GM19438 (cell line): ENCODE measurements at regions not wholly inside any gene's neighbourhood (a gene's known extent, or its start where the extent isn't known, plus 50 kb on each side); places are given as distances from the start of the nearest gene placed in this dataset.
"Not testable (repeated sequence)": the region's sequence is repeated elsewhere in the genome, so short reads cannot be mapped to it uniquely, and the experiment has no call there.

ENCODE experiments used
- ATAC-seq: cut with Tn5 transposase; IDR thresholded peaks from one replicate; pipeline ENCODE4 v1.9.1; 2021; ENCODE audit warnings: low read depth; ENCODE audit not compliant: unreplicated experiment

DNA sequence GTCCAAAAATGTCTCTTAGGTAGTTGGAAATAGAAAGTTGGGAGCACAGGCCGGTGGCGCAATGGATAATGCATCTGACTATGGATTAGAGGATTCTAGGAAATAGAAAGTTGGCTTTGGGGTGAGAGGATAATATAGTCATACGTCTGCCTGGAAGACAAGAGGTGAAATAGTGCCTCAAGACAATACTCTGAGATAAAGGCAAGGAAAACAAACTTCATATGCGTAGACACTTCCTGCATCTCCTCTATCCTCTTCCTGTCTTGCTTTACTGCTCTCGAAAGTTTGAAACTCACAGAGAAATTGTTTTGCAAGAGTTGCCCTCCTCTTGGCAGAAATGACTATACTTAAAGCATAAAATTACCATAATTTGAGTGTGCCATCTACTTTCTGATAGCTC, 153.2 kb upstream of the FBXL7 start:
- no peak for ATAC-seq

DNA sequence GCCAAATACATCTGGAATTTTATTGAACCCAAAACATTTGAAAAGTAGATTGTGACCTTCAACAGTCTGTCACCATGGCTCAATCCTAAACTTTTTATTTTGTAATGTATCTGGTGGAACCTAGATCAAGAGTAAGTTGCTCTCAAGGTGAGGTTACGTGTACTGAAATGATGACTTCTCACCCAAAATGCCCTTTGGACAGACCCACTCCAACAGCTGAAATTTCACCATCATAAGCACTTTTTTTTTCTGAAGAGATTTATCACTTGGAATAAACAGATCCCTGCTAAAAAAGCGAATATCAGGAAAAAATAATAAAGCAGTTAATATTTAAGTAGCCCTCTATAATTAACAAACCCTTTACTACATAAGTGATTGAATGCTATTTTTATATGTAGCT, 155.0 kb upstream of the FBXL7 start:
- ATAC-seq = no peak

DNA sequence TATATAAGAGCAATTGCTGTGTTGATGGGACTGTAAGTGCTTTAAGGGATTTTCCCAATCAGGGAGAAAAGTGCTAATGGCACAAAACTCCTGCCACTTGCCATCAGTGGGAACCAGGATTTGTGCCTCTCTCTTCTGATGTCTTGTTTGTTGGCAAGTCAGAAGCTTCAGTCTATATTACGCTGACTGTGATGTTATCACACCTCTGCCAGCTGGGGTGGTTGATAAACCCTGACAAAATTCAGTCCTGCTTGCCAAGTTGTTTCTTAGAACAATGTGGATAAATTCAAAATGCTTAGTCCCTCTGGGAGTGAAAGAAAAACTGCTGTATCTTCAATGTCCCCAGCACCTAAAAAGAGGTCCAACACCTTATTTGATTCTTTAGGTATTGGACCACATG, 161.4 kb upstream of the FBXL7 start:
- no peak for ATAC-seq

DNA sequence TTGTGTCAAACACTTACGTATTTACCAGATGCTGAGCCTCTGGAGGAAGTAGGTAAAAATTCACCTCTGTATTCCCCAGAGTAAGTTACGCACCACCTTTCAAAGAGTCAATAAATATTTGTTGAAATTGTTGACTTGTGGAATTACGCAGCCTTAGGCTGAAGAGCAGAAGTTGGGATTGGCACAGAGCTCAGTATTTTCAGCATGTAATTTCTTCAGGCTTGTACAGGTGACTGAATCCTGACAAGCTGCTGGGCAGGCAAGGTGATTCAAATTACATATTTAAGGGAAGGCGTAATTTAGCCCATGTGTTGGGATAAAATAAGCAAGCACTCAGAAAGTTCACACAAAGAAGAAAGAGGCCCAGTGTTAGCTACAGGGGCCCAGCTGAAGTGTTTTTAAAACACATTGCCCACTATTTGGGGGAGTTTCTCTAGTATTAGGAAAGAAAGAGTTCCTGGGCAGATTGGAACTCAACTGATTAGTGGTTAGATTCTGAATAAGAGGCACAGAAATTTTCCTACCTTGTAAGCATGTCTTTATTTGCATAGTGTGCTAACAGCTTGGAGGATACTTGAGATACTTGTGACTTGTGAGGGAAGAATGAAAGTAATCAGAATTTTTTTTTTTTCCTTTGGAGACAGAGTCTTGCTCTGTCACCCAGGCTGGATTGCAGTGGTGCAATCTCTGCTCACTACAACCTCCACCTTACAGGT, 165.3 kb upstream of the FBXL7 start:
- no peak for ATAC-seq

DNA sequence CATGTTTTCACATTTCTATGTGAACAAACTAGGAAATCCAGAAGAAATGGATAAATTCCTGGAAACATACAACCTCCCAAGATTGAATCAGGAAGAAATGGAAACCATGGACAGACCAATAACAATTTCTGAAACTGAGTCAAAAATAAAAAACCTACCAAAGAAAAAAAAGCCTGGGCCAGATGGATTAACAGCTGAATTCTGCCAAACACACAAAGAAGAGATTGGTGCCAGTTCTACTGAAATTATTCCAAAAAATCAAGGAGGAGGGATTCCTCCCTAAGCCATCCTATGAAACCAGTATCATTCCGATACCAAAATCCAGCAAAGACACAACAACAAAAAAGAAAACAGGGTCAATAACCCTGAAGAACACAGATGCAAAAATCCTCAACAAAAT, 166.9 kb upstream of the FBXL7 start:
- no peak for ATAC-seq

DNA sequence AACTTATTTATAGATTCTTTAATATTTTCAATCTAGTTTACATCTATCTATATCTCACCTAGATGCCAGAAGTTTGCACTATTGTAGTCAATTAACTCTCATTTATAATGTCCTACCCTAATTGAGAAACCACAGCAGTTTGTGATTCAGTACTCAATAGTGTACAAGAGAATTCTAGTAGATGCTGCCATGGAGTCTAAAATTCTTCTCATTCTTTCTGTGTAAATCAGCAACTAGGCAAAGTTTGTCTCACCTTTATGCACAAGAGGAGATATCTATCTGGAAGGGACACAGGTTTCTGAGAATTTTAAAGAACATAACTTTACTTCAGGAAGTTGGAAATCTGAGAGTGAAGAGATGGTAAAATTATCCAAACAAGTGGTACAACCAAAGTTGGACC, 173.0 kb upstream of the FBXL7 start:
- no peak for ATAC-seq

DNA sequence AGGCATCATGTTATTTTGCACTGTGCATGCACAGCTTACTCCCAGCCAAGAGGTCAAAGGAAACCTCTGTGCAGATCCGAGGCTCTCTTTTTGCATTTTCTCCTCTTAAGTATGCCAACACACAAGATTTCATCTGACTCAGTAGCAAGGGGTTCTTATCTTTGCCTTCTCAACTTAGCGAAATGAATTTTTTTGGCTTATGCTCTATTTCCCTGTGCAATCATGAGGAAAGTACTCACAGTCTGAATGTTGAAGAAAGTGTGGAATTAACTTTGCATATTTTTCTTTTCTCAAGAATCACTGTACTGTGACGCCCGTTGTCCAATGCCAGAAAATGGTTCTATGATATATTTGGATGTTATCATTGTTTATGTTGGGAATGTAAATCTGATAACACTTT, 173.5 kb upstream of the FBXL7 start:
- ATAC-seq = no peak

DNA sequence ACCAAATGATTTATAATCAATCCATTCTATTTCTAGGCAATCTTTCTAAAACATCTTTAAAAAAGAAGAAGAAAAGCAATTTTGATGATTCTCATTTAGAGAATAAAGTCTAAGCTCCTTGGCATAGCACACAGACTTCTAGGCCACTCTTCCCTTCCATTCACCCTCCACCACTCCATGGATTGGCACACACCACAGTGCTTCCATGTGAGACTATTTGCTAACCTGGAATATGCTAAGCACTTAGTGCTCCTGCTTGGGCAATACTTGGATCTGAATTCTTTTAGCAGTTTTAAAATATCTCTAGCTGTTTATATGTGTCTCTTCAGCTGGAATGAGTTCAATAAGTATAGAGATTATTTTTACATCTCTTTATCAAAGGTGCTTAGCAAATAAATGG, 177.6 kb upstream of the FBXL7 start:
- ATAC-seq = no peak

DNA sequence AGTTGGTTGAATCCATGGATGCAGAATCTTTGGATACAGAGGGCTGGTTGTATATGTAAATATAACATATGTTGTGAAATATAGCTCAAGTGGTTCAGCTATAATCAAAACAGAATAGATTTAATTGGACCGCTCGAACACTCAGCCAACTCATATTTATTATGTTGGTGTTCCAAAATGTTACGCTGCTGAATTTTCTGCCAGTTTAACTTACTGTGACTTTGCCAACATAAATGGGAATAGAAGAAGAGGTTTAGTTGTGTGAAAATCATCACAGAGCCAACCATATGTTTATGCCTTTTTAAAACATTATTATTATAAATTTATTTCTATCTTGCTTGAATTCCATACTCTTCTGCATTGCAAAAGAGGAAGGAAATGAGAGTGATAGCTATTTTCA, 178.2 kb upstream of the FBXL7 start:
- no peak for ATAC-seq

DNA sequence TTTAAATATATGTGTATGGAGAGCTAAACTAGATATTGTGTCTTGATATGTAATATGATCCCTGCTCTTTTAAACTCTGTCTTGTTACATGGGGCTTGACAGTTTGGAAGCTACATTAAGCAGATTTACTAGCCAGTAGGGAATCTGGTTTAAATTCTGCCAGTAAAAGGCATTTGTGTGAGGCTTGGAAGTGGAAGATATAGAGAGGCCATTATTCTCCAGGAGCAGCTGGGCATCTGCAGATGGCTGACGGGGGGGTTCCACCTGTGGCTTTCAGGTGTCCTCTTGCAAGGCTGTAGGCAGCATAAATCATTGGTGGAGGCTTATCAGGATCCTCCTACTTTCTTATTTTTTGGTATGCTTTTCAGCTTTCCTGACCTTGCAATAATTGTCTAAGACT, 179.1 kb upstream of the FBXL7 start:
- ATAC-seq = no peak

DNA sequence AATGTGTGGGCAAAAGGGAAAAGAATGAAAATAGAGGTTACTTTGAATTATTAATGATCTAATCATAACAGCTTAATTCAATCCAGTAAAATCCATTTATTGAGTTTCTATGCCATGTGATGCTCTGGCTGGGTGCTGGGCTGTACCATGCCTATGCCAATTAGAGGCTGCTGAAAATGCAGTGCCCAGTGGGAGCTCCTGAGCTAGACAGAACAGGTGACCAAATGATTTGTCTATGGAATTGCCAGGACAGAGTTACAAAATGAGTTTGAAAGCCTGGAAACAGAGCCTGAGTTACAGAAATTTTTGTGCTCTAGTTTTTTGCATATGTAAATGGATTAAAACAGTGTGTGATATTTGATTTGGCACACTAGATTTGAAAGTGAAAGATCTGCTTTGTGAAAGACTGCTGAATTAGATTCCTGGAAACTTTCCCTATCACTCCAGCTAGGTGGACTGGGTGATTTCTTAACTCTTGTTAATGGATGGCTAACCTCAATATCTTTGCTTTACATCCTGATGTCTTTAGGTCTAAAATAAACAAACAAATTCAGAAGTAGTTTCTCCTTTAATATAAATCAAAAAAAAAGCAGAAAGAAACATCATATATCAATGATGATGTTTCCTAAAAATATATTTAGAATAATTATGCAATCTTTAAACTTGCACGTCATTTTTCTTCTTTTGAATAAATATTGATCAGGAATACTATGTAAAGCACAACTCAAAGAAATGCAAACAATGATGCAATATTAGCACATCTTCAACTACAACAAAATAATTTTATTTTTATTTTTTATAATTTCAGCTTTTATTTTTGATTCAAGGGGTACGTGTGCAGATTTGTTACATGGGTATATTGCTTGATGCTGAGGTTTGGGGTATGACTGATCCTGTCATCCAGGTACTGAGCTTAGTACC, 194.8 kb upstream of the FBXL7 start:
- ATAC-seq = no peak

DNA sequence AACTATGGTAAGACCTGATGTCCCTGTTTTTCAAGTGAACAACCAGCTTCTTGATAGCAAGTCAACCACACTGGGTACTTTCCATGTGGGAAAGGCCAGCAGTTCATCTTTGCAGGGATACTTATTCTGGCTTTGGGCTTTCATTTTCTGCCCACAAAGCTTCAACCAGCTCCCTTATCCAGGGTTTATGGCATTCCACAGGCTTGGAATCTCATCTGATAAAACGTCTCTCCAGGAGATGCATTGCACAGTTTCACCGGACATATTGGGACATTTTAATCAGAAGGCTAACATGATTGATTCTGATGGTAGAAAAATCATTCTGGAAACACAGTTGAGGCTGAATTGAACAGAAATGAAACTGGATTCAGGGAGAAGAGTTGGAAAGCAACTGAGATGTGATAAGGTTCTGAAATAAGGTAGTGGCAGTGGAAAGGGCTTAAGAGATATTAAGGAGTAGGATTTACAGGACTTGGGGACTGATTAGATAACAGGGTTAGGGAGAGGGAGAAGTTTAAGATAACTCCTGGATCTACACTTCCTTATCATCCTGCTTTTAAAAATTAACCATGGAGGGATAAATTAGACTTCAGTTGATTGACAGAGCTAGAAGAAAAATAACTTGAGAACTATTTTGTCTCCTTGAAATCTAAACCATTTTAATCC, 195.8 kb upstream of the FBXL7 start:
- ATAC-seq = no peak

DNA sequence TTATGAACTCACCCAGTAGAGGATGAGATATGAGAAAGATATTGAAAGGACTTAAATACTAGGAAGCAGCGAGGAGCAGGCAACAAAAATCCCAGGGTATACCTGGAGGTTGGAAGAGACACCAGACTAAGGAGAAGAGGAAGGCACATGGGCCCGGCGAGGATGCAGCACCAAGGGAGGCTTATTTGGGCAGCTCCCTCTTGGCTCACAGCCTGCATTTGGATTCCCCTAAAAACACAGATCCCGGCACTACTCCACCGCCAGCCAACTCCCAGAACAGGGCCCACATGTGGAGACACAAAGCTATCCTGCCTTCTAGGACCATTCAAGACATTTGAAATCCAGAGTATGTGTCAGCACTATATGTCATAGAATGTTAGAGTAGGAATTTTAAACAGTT, 199.8 kb upstream of the FBXL7 start:
- ATAC-seq = no peak

DNA sequence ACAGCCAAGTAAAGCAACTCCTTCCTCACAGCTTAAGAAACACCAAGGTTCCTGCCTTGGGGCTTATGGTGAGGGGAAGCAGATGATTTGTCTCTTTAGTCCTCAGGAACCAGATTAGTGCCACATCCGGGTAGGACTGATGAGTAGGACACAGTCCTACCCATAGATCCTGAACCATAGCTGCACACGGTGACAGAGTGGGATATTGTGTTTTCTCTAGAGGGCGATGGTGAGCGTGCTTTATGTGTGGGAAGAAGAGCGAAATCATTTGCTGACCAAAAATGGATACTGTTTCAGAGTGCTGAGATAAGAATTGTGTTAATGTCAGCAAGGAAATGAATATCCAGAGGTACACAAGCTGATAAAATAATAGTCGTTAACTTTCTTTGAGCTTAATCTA, 209.0 kb upstream of the FBXL7 start:
- no peak for ATAC-seq

DNA sequence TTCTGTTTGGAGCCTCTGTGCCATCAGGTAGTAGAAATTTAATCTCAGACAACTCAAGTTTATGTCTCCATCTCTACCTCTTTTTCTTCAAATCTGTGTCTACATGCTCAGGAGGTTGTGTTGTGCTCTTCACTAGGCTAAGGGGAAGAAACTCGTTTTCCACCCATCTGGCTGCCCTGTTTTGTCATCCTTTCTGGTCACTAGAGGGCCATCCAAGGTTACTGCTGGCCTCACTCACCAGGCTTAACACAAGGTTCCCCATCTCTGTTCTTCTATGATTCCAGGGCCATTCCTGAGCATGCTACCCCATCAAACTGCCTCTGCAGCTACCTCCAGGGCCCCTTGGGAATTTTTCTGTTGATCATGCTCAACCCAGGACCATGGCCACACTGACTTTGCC, 213.3 kb upstream of the FBXL7 start:
- no peak for ATAC-seq

DNA sequence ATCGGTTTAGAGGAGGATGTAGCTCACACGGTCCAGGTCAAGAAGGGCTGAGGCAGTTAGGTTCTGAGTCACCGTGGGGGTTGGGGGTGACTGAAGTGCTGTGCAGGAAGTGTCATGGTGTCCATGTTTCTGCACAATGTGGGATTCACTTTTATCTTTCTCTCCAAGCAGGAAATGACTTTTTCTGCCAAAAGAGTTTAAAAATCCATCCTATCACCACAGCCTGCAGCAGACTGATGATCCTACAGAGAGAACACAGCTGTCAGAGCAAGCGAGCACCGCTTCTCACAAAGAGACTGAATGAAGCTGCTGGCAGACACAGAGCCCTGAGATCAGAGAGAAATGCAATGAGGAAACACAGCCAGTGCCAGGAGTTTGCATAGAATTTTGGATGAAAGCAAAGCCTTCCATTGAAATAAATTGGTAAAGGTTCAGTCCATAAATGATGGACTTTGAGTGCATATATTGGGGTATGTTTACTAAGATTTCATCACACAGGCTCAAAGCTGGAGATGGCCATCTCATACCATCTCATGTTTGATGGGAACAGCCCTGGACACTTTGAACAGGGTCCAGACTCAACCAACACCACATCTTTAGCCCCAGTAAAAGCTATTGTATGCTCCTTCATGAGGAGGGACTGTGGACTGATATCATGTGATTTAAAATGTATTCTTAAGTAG, 213.9 kb upstream of the FBXL7 start:
- no peak for ATAC-seq

DNA sequence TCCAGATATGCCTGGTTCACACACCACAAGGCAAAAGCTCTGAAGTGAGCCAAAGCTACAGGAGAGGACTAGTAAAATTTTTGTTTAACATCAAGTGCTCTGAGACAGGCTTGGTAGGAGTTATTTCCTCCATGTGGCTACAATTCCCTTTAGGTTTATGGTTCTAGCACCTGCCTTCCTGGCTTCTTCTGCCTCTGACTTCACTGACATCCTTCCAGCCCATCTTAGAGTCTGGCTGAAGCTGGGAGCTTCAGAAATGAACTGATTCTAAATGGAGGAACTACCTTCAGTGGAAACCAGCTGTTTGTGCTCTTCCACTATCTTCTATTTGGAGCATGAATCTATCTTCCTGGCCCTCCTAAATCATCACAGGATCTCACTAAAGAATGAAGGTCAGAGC, 215.3 kb upstream of the FBXL7 start:
- no peak for ATAC-seq

DNA sequence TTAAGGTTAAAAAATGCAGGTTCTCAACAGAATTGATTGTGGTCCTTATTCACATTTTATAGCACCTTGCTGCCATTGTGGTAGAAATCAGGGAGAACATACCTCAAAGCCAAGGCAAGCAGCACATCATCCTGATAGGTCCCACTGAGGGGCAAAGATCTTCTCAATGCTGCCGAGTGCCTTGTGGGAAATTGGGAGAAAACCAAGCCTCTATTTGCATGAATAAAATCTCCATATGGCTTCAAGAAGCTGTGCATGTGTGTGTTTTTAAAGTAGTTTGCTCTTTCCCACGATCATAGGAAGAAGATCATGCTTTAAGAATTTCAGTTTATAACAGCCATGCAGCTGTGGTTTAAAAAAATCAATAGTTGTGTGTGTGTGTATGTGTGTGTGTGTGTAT, 216.9 kb upstream of the FBXL7 start:
- ATAC-seq = no peak

DNA sequence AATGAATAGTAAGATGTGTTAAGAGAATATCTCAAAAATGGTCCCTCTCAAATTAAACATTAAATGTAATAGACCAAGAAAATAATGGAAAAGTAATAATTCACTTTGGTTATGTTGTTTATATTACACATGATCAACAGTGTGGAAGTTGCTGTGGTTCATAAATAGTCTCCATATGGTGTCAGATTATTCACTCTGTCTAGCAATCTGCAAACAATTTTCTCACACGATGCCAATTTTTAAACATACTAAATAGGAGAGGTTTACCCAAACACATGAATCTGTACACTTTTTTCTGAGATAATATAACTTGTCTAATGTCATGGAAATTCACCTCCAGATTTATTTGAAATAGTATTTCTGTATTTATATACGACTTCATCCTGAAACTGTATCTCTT, 217.4 kb upstream of the FBXL7 start:
- ATAC-seq = no peak

DNA sequence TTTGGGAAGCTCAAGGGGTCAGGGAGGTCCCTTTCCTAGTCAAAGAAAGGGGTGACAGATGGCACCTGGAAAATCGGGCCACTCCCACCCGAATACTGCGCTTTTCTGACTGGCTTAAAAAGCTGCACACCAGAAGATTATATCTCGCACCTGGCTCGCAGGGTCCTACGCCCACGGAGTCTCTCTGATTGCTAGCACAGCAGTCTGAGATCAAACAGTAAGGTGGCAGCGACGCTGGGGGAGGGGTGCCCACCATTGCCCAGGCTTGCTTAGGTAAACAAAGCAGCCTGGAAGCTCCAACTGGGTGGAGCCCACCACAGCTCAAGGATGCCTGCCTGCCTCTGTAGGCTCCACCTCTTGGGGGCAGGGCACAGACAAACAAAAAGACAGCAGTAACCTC, 228.4 kb upstream of the FBXL7 start:
- ATAC-seq = not testable (repeated sequence)

DNA sequence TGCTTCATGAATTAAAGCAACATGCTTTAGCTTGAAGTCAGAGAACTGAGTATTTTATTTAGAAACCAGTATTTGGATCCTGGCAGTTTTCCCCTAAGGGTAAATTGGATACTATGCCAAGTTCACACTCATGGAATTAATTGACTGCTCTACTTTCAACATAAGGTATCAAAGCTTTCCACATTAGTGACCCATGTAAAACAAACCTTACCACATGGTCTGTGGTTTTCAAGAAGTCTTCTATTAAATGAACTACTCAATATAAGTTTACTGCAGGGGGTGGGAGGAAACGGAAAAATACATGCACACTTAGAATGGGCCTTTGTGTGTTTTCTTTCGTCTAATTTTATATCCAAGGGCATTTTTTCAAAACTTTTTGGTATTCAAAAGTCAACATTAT, 232.0 kb upstream of the FBXL7 start:
- ATAC-seq = no peak
